Endothelial cell of umbilical vein (primary cell): ENCODE measurements at regions not wholly inside any gene's neighbourhood (a gene's known extent, or its start where the extent isn't known, plus 50 kb on each side); places are given as distances from the start of the nearest gene placed in this dataset.

Experiments used
- BruUV-seq: library from RNA; stranded (reverse); fragments of 400-500 nt; replicated peaks from 2 replicates; lab custom pipeline; 2021; lab: Mats Ljungman, UMichigan
- CTCF ChIA-PET: fragments of 300-600, 350-600 bp; sonication (Branson Sonifier 250); formaldehyde crosslinking; loops from one replicate; lab custom pipeline; 2021; ENCODE audit warnings: antibody characterized with exemption, inconsistent platforms; lab: Charles Lee
- POLR2A ChIA-PET: fragments of 300-600, 350-600 bp; sonication (Branson Sonifier 250); formaldehyde crosslinking; loops from one replicate; lab custom pipeline; 2021; ENCODE audit warnings: antibody characterized with exemption, inconsistent platforms; lab: Charles Lee
- DNase-seq: peaks from one replicate; pipeline ENCODE4 v3.0.0-alpha.2; 2011; ENCODE audit warnings: low read depth, low spot score
- FAIRE-seq: peaks from 2 replicates; lab custom pipeline; 2011; peaks lifted over from hg19 to GRCh38; lab: Jason Lieb, UNC
- H2AFZ ChIP-seq: 2 replicates; pipeline ENCODE4 v1.6.0; 2012; ENCODE audit warnings: low read depth, low read length, control low read depth, inconsistent platforms
- H3K27ac ChIP-seq: 2 replicates; pipeline ENCODE4 v1.5.1; 2011; ENCODE audit warnings: low read depth, mild to moderate bottlenecking, control low read depth, low read length, moderate library complexity; ENCODE audit not compliant: insufficient read depth
- H3K27me3 ChIP-seq, 2 experiments: 2 replicates each; pipeline versions ENCODE4 v1.6.0 to v1.6.1; 2011; ENCODE audit warnings: low read length in 2 of 2, mixed read lengths in 1 of 2; ENCODE audit not compliant: control insufficient read depth in 2 of 2, insufficient read depth in 2 of 2
- H3K36me3 ChIP-seq, 2 experiments: 2 replicates in 1 of 2; 3 replicates in 1 of 2; pipeline ENCODE4 v1.5.1; 2011; ENCODE audit warnings: low read length in 2 of 2, mild to moderate bottlenecking in 1 of 2, moderate library complexity in 1 of 2; ENCODE audit not compliant: control insufficient read depth in 2 of 2, insufficient read depth in 2 of 2; ENCODE audit errors: extremely low read depth in 1 of 2
- H3K4me1 ChIP-seq: 3 replicates; pipeline ENCODE4 v1.5.1; 2011; ENCODE audit warnings: mild to moderate bottlenecking, low read length; ENCODE audit not compliant: control insufficient read depth, insufficient read depth; ENCODE audit errors: extremely low read depth
- H3K4me2 ChIP-seq: 2 replicates; pipeline ENCODE4 v1.6.1; 2011; ENCODE audit warnings: low read length, control low read depth, mixed read lengths; ENCODE audit not compliant: insufficient read depth
- H3K4me3 ChIP-seq, 3 experiments: fragments of 200-600 bp in 1 of 3; sonication (generic), shearing (Covaris generic) in 1 of 3; replicated peaks in 1 of 3; 2 replicates each; pipeline ENCODE4 v1.5.1; 2011 to 2016; ENCODE audit warnings: control low read depth in 3 of 3, low read length in 3 of 3, mild to moderate bottlenecking in 2 of 3, inconsistent platforms in 1 of 3, low read depth in 1 of 3, moderate library complexity in 1 of 3; ENCODE audit not compliant: insufficient read depth in 1 of 3
- H3K79me2 ChIP-seq: 2 replicates; pipeline ENCODE4 v1.6.0; 2012; ENCODE audit warnings: low read length, inconsistent platforms; ENCODE audit not compliant: control insufficient read depth, insufficient read depth
- H3K9ac ChIP-seq: replicated peaks from 2 replicates; pipeline ENCODE3; 2011; ENCODE audit warnings: low read length, control low read depth; ENCODE audit not compliant: insufficient read depth; ENCODE audit errors: extremely low read depth
- H3K9me1 ChIP-seq: replicated peaks from 3 replicates; pipeline ENCODE4 v1.6.0; 2011; ENCODE audit warnings: mild to moderate bottlenecking, low read length; ENCODE audit not compliant: control insufficient read depth, insufficient read depth; ENCODE audit errors: extremely low read depth
- H3K9me3 ChIP-seq: replicated peaks from 2 replicates; pipeline ENCODE4 v1.5.1; 2012; ENCODE audit warnings: low read length, inconsistent platforms; ENCODE audit not compliant: control insufficient read depth, insufficient read depth
- H4K20me1 ChIP-seq: replicated peaks from 2 replicates; pipeline ENCODE3; 2011; ENCODE audit warnings: mild to moderate bottlenecking, low read length; ENCODE audit not compliant: control insufficient read depth, insufficient read depth; ENCODE audit errors: extremely low read depth
- CTCF ChIP-seq, 2 donors: IDR thresholded peaks; 1 replicate in 1 of 2; 2 replicates in 1 of 2; pipeline ENCODE4 v1.5.1; 2011; ENCODE audit warnings: low read length in 2 of 2, mild to moderate bottlenecking in 2 of 2, moderate library complexity in 2 of 2, control low read depth in 1 of 2, inconsistent platforms in 1 of 2, low read depth in 1 of 2; ENCODE audit not compliant: insufficient read depth in 1 of 2; ENCODE audit errors: extremely low read depth in 1 of 2
- EZH2 ChIP-seq: IDR thresholded peaks from 2 replicates; pipeline ENCODE4 v1.6.1; 2012; ENCODE audit warnings: borderline replicate concordance, low read depth, mild to moderate bottlenecking, moderate library complexity, low read length, inconsistent platforms; ENCODE audit not compliant: severe bottlenecking
- FOS ChIP-seq: IDR thresholded peaks from 2 replicates; pipeline ENCODE4 v1.6.1; 2011; ENCODE audit warnings: mild to moderate bottlenecking, low read length, moderate library complexity, borderline replicate concordance; ENCODE audit not compliant: insufficient read depth
- GATA2 ChIP-seq: IDR thresholded peaks from 2 replicates; pipeline ENCODE4 v1.7.0; 2011; ENCODE audit warnings: low read depth, mild to moderate bottlenecking, moderate library complexity, mixed read lengths, low read length; ENCODE audit not compliant: insufficient read length, insufficient read depth
- JUN ChIP-seq: IDR thresholded peaks from 2 replicates; pipeline ENCODE4 v1.6.1; 2011; ENCODE audit warnings: borderline replicate concordance, low read depth; ENCODE audit not compliant: insufficient read length, insufficient read depth
- MYC ChIP-seq: IDR thresholded peaks from one replicate; pipeline ENCODE4 v1.6.1; 2011; ENCODE audit warnings: mild to moderate bottlenecking, low read depth, low read length
- POLR2A ChIP-seq: IDR thresholded peaks from 2 replicates; pipeline ENCODE4 v1.6.1; 2012; ENCODE audit warnings: low read depth, mild to moderate bottlenecking, control low read depth, low read length
- POLR2AphosphoS5 ChIP-seq: IDR thresholded peaks from 2 replicates; pipeline ENCODE4 v1.6.1; 2012; ENCODE audit warnings: low read depth, mild to moderate bottlenecking, control low read depth, low read length, moderate library complexity; ENCODE audit not compliant: insufficient read depth
- dilution Hi-C: fragments of 300-500 bp; cut with MboI; formaldehyde crosslinking; loops from one replicate; pipeline ENCODE4 v1.15.0; 2019; ENCODE audit warnings: low sequenced_read_pairs; ENCODE audit not compliant: extremely low pct_ligation_motif_present
- intact Hi-C: fragments of 100-400 bp; cut with micrococcal nuclease; formaldehyde crosslinking; loops from one replicate; pipeline ENCODE4 v1.10.0; 2022

GRCh38 chrX:96407072-96407471, 277.6 kb upstream of the DIAPH2 start:
- DNase-seq = peak; percentile 57
- TF ChIP-seq FOS (no peak), EZH2 (no peak), POLR2AphosphoS5 (no peak), GATA2 (peak; percentile 40), MYC (no peak), JUN (no peak)
- H2AFZ ChIP-seq = no peak overlapping the region
- POLR2A ChIA-PET = no interaction called here
- no peaks in the 10 kb centered on the region for H4K20me1 ChIP-seq
- peak overlapping the region; percentile 57 for H3K27ac ChIP-seq
- no peak overlapping the region for H3K4me3 ChIP-seq
- CTCF ChIA-PET = no interaction called here
- no peaks in the 10 kb centered on the region for H3K9me3 ChIP-seq
- H3K79me2 ChIP-seq = no peaks in the 10 kb centered on the region
- H3K9me1 ChIP-seq = no peaks in the 10 kb centered on the region
- peaks cover 25% of the 10 kb centered on the region for H3K4me1 ChIP-seq
- no peak for FAIRE-seq
- intact Hi-C loops (loop anchor here (2.0 kb wide), 1 partner anchor 30 kb away; no protein-coding TSS in a partner anchor), dilution Hi-C loops (no loop called here)
- no TSS peak for BruUV-seq
- no peak overlapping the region for H3K9ac ChIP-seq
- peak overlapping the region; percentile 51 for H3K4me2 ChIP-seq
- no peaks in the 10 kb centered on the region for H3K36me3 ChIP-seq
- no peaks in the 10 kb centered on the region for H3K27me3 ChIP-seq

GRCh38 chrX:96407501-96407900, 277.1 kb upstream of the DIAPH2 start:
- TF ChIP-seq FOS = peak; percentile 30
- TF ChIP-seq POLR2AphosphoS5 = no peak
- no peak for TF ChIP-seq POLR2A
- no peak for TF ChIP-seq GATA2
- no peak for TF ChIP-seq JUN
- no peak for TF ChIP-seq CTCF (IDR thresholded peaks at IDR 0.05; ENCODE audit: extremely low read depth in 1 of 2, insufficient read depth in 1 of 2, low read depth in 1 of 2, low read length in 2 of 2)
- no peak for TF ChIP-seq MYC
- TF ChIP-seq EZH2 = no peak
- Histone ChIP-seq H3K36me3 (no peaks in the 10 kb centered on the region), H3K4me1 (peaks cover 25% of the 10 kb centered on the region), H3K4me3 (no peak overlapping the region), H4K20me1 (no peaks in the 10 kb centered on the region), H3K27me3 (no peaks in the 10 kb centered on the region), H3K4me2 (peak overlapping the region; percentile 51), H3K9me1 (no peaks in the 10 kb centered on the region), H3K27ac (peak overlapping the region; percentile 57), H2AFZ (peak overlapping the region; percentile 47), H3K79me2 (no peaks in the 10 kb centered on the region), H3K9me3 (no peaks in the 10 kb centered on the region), H3K9ac (peak overlapping the region; percentile 38)
- dilution Hi-C loops (no loop called here), intact Hi-C loops (loop anchor here (2.0 kb wide), 1 partner anchor 29 kb away; no protein-coding TSS in a partner anchor)
- DNase-seq = peak; percentile 65
- FAIRE-seq = peak; percentile 95
- POLR2A ChIA-PET = no interaction called here
- CTCF ChIA-PET = no interaction called here
- no TSS peak for BruUV-seq
